ENCODE measurements at regions not wholly inside any gene's neighbourhood (a gene's known extent, or its start where the extent isn't known, plus 50 kb on each side); places are given as distances from the start of the nearest gene placed in this dataset.
A peak's percentile ranks its signal among the peaks of the same experiment; 100 is the strongest.

GRCh38 chrX:920234-920799 lies 289.7 kb downstream of the SHOX start:
- ATAC-seq (ENCODE audit: poor library complexity): no peak
- H3K27me3 ChIP-seq (ENCODE audit: control insufficient read depth in 1 of 2, insufficient read depth in 2 of 2, low read length in 2 of 2): no peaks in the 10 kb centered on the region
- CTCF ChIA-PET: no interaction called here
- Mint-ChIP-seq H3K27me3 (no peaks in the 10 kb centered on the region), H3K9me3 (no peaks in the 10 kb centered on the region), H3K27ac (no peak overlapping the region), H3K4me3 (no peak overlapping the region), H3K4me1 (ENCODE audit: low read depth) (no peaks in the 10 kb centered on the region), H3K36me3 (ENCODE audit: low read depth) (no peaks in the 10 kb centered on the region)
- intact Hi-C loops (cut with DNase I, micrococcal nuclease): no loop called here
- H3K4me3 ChIP-seq (ENCODE audit: low read length): no peak overlapping the region
- no peak for DNase-seq
- TF ChIP-seq CTCF (IDR thresholded peaks at IDR 0.05): no peak
- no peaks in the 10 kb centered on the region for H3K36me3 ChIP-seq (ENCODE audit: insufficient read depth, low read length)
- POLR2A ChIA-PET: no interaction called here
- H3K9me3 ChIP-seq (ENCODE audit: control insufficient read depth in 1 of 2, insufficient read depth in 1 of 2, low read length in 2 of 2): peaks cover 0 to 13% of the 10 kb centered on the region in 2 experiments
- no peaks in the 10 kb centered on the region for H3K4me1 ChIP-seq (ENCODE audit: insufficient read depth, low read length)
- no peak overlapping the region for H3K27ac ChIP-seq (ENCODE audit: low read depth in 1 of 2, low read length in 2 of 2)

- Histone ChIP-seq H3K4me3 (ENCODE audit: low read length) (no peak overlapping the region), H3K27me3 (ENCODE audit: control insufficient read depth in 1 of 2, insufficient read depth in 2 of 2, low read length in 2 of 2) (no peaks in the 10 kb centered on the region), H3K27ac (ENCODE audit: low read depth in 1 of 2, low read length in 2 of 2) (no peak overlapping the region), H3K9me3 (ENCODE audit: control insufficient read depth in 1 of 2, insufficient read depth in 1 of 2, low read length in 2 of 2) (peaks cover 0 to 26% of the 10 kb centered on the region in 2 experiments), H3K36me3 (ENCODE audit: insufficient read depth, low read length) (no peaks in the 10 kb centered on the region), H3K4me1 (ENCODE audit: insufficient read depth, low read length) (no peaks in the 10 kb centered on the region)
- DNase-seq (no peak), ATAC-seq (ENCODE audit: poor library complexity) (no peak)
- CTCF ChIA-PET: no interaction called here
- Mint-ChIP-seq H3K27me3 (no peaks in the 10 kb centered on the region), H3K9me3 (peaks cover 5% of the 10 kb centered on the region), H3K36me3 (ENCODE audit: low read depth) (no peaks in the 10 kb centered on the region), H3K4me1 (ENCODE audit: low read depth) (no peaks in the 10 kb centered on the region), H3K27ac (no peak overlapping the region), H3K4me3 (no peak overlapping the region)
- POLR2A ChIA-PET: no interaction called here
- no peak for TF ChIP-seq CTCF (IDR thresholded peaks at IDR 0.05)
- intact Hi-C loops (cut with DNase I, micrococcal nuclease): no loop called here
Measured at GRCh38 chrX:916230-916599, 285.6 kb downstream of the SHOX start.

GRCh38 chrX:915427-916229 lies 285.0 kb downstream of the SHOX start:
- no peak for TF ChIP-seq CTCF (IDR thresholded peaks at IDR 0.05)
- CTCF ChIA-PET: no interaction called here
- no peaks in the 10 kb centered on the region for H3K36me3 ChIP-seq (ENCODE audit: insufficient read depth, low read length)
- Mint-ChIP-seq H3K27me3 (no peaks in the 10 kb centered on the region), H3K9me3 (peaks cover 5% of the 10 kb centered on the region), H3K4me3 (no peak overlapping the region), H3K27ac (no peak overlapping the region), H3K36me3 (ENCODE audit: low read depth) (no peaks in the 10 kb centered on the region), H3K4me1 (ENCODE audit: low read depth) (no peaks in the 10 kb centered on the region)
- peak in 4 of 14 experiments; percentile 2 to 11 (median 7) for DNase-seq
- no peak overlapping the region for H3K4me3 ChIP-seq (ENCODE audit: low read length)
- H3K27me3 ChIP-seq (ENCODE audit: control insufficient read depth in 1 of 2, insufficient read depth in 2 of 2, low read length in 2 of 2): no peaks in the 10 kb centered on the region
- intact Hi-C loops (cut with DNase I, micrococcal nuclease): no loop called here
- no peaks in the 10 kb centered on the region for H3K4me1 ChIP-seq (ENCODE audit: insufficient read depth, low read length)
- ATAC-seq (ENCODE audit: poor library complexity): no peak
- H3K9me3 ChIP-seq (ENCODE audit: control insufficient read depth in 1 of 2, insufficient read depth in 1 of 2, low read length in 2 of 2): peaks cover 0 to 26% of the 10 kb centered on the region in 2 experiments
- POLR2A ChIA-PET: no interaction called here
- H3K27ac ChIP-seq (ENCODE audit: low read depth in 1 of 2, low read length in 2 of 2): no peak overlapping the region

Measured in CD4-positive, alpha-beta T cell (primary cell).